ENCODE measurements at regions not wholly inside any gene's neighbourhood (a gene's known extent, or its start where the extent isn't known, plus 50 kb on each side); places are given as distances from the start of the nearest gene placed in this dataset.

DNA sequence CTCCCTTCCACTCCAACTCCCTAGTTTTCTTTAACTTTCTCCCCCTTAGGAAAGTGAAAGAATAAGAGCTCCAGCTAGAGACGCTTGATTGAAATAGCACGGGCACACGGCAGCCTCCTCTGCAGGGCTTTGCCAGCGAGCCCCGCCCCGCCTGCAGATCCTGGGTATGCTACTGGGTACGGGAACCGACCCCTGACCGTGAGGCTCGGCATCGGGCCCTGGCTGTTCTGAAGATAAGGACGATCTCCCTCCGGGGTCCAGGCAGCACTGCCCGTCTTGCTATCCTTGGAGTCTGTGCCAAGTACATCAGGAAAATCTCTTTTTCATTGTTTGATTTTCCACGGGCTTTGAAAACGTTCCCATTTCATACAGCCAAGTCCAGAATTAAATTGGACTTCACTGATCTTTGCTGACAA lies 284.5 kb downstream of the MTX2 start:
- TF ChIP-seq ZNF8 (CRISPR knock-in tag; IDR thresholded peaks at IDR 0.05) (no peak), BACH2 (CRISPR knock-in tag; IDR thresholded peaks at IDR 0.05; ENCODE audit: borderline replicate concordance) (no peak), ISL1 (CRISPR knock-in tag; IDR thresholded peaks at IDR 0.05) (no peak), TCF4 (CRISPR knock-in tag; IDR thresholded peaks at IDR 0.05; ENCODE audit: borderline replicate concordance) (peak; percentile 33; the same call in 1 of the 2 replicates), SNAI2 (CRISPR knock-in tag; IDR thresholded peaks at IDR 0.05) (no peak)
- TF ChIP-seq, protein P1, sequence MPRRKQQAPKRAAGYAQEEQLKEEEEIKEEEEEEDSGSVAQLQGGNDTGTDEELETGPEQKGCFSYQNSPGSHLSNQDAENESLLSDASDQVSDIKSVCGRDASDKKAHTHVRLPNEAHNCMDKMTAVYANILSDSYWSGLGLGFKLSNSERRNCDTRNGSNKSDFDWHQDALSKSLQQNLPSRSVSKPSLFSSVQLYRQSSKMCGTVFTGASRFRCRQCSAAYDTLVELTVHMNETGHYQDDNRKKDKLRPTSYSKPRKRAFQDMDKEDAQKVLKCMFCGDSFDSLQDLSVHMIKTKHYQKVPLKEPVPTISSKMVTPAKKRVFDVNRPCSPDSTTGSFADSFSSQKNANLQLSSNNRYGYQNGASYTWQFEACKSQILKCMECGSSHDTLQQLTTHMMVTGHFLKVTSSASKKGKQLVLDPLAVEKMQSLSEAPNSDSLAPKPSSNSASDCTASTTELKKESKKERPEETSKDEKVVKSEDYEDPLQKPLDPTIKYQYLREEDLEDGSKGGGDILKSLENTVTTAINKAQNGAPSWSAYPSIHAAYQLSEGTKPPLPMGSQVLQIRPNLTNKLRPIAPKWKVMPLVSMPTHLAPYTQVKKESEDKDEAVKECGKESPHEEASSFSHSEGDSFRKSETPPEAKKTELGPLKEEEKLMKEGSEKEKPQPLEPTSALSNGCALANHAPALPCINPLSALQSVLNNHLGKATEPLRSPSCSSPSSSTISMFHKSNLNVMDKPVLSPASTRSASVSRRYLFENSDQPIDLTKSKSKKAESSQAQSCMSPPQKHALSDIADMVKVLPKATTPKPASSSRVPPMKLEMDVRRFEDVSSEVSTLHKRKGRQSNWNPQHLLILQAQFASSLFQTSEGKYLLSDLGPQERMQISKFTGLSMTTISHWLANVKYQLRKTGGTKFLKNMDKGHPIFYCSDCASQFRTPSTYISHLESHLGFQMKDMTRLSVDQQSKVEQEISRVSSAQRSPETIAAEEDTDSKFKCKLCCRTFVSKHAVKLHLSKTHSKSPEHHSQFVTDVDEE (CRISPR knock-in tag; IDR thresholded peaks at IDR 0.05): 0 out of 2 replicates have a peak, but pooled peaks have one; percentile 46
- peak; percentile 94 for ATAC-seq

DNA sequence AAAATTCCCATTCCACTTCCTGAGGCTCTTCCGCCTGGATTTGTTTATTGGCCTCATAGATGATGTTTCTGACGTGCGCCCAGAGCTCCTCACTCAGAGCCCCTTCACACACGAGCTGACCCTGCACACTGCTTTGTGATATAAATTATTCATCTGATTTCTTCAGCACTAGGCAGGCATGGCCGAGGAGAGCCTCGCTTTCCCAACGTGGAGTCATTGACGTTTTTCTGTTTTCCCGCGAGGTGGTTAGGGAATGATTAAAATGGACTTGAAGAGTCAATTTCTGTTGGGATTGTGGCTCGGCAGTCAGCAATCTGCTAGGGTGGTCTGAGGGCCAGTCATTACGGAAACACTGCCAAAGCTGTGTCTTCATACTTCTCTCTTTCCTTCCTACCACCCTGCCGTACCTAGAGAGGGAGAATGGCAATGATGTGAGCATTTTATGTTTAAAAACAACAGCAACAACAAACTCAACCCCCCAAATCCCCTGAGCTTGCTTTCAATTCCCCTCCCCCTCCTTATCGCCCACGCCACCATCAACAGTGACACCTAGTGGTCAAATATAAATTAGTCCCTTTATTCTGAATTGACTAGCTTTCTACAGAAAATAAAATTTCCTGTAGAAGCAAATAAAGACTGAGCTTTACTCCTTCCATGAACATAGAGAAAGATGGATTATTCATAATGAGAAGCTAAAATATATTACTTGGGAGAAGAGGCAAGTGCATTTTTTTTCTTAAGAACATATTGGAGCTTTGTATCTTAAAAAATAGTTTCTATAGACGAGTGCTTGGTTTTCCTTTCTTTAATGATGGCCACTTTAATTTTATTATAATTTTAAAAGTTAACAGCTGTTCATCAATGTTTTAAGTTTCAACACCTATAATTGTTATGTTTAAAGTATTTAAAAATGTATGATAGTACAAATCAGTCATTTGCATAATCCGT lies 285.1 kb downstream of the MTX2 start:
- ATAC-seq: peak; percentile 68
- TF ChIP-seq SNAI2 (CRISPR knock-in tag; IDR thresholded peaks at IDR 0.05): peak; percentile 79; the same call in 1 of the 2 replicates
- no peak for TF ChIP-seq ESRRG (CRISPR knock-in tag; IDR thresholded peaks at IDR 0.05)

DNA sequence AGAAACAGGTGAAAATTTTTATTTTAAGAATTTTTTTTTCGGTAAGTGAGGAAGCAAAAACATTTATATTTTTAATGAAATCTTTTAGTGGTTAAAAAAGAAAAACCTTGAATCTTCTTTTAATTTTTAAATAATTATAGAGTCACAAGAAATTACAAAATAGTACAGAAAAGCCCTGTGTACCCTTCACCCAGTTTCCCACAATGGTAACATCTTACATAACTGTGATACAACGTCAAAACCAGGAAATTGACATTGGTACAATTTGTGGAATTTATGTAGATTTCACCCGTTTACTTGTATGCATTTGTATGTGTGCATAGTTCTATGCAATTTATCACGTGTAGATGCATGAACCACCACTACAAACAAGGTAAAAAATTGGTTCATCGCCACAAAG lies 285.9 kb downstream of the MTX2 start:
- TF ChIP-seq PPARA (CRISPR knock-in tag; IDR thresholded peaks at IDR 0.05; ENCODE audit: borderline replicate concordance) (no peak), ARNTL (CRISPR knock-in tag; IDR thresholded peaks at IDR 0.05; ENCODE audit: borderline replicate concordance, low read depth) (no peak), ZNF8 (CRISPR knock-in tag; IDR thresholded peaks at IDR 0.05) (no peak), ZNF70 (CRISPR knock-in tag; IDR thresholded peaks at IDR 0.05) (no peak), ISL1 (CRISPR knock-in tag; IDR thresholded peaks at IDR 0.05) (no peak)
- no peak for ATAC-seq

DNA sequence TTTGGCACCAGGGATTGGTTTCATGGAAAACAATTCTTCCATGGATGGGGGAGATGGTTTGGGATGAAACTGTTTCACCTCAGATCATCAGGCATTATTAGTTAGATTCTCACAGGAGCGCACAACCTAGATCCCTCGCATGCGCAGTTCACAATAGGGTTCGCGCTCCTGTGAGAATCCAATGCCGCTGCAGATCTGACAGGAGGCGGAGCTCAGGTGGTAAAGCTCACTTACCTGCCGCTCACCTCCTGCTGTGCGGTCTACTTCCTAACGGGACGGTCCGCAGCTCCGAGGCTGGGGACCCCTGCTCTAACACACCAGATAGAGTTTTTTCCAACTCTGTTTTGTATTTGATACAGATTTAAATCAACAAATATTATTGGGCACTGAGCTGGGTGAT lies 286.5 kb downstream of the MTX2 start:
- TF ChIP-seq ZNF8 (CRISPR knock-in tag; IDR thresholded peaks at IDR 0.05): no peak
- TF ChIP-seq, protein P2, sequence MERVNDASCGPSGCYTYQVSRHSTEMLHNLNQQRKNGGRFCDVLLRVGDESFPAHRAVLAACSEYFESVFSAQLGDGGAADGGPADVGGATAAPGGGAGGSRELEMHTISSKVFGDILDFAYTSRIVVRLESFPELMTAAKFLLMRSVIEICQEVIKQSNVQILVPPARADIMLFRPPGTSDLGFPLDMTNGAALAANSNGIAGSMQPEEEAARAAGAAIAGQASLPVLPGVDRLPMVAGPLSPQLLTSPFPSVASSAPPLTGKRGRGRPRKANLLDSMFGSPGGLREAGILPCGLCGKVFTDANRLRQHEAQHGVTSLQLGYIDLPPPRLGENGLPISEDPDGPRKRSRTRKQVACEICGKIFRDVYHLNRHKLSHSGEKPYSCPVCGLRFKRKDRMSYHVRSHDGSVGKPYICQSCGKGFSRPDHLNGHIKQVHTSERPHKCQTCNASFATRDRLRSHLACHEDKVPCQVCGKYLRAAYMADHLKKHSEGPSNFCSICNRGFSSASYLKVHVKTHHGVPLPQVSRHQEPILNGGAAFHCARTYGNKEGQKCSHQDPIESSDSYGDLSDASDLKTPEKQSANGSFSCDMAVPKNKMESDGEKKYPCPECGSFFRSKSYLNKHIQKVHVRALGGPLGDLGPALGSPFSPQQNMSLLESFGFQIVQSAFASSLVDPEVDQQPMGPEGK (CRISPR knock-in tag; IDR thresholded peaks at IDR 0.05; ENCODE audit: borderline replicate concordance): no peak
- TF ChIP-seq, protein P3, sequence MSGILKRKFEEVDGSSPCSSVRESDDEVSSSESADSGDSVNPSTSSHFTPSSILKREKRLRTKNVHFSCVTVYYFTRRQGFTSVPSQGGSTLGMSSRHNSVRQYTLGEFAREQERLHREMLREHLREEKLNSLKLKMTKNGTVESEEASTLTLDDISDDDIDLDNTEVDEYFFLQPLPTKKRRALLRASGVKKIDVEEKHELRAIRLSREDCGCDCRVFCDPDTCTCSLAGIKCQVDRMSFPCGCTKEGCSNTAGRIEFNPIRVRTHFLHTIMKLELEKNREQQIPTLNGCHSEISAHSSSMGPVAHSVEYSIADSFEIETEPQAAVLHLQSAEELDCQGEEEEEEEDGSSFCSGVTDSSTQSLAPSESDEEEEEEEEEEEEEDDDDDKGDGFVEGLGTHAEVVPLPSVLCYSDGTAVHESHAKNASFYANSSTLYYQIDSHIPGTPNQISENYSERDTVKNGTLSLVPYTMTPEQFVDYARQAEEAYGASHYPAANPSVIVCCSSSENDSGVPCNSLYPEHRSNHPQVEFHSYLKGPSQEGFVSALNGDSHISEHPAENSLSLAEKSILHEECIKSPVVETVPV (CRISPR knock-in tag; IDR thresholded peaks at IDR 0.05): no peak
- TF ChIP-seq, protein P4, sequence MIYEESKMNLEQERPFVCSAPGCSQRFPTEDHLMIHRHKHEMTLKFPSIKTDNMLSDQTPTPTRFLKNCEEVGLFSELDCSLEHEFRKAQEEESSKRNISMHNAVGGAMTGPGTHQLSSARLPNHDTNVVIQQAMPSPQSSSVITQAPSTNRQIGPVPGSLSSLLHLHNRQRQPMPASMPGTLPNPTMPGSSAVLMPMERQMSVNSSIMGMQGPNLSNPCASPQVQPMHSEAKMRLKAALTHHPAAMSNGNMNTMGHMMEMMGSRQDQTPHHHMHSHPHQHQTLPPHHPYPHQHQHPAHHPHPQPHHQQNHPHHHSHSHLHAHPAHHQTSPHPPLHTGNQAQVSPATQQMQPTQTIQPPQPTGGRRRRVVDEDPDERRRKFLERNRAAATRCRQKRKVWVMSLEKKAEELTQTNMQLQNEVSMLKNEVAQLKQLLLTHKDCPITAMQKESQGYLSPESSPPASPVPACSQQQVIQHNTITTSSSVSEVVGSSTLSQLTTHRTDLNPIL (CRISPR knock-in tag; IDR thresholded peaks at IDR 0.05; ENCODE audit: low read depth): no peak
- no peak for TF ChIP-seq ESRRG (CRISPR knock-in tag; IDR thresholded peaks at IDR 0.05)

DNA sequence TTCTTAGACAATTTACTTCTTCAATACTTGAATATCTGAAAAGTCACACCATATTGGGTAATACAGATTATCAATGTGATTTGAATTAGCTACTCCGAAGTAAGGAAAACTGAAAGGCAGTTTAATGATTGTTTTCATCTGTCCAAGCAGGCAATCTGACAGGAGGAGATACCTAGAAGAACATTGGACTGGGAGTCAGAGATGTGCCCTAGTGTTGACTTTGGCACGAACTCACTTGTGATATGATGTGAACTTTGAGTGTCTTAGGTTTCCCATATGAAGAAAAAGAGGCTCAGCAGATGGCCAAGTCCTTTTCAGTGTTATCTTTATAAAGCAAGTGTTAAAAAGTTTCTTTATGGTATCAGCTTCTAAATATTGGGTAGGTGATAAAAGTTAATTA lies 287.1 kb downstream of the MTX2 start:
- no peak for ATAC-seq
- TF ChIP-seq ZNF70 (CRISPR knock-in tag; IDR thresholded peaks at IDR 0.05) (no peak), ESRRG (CRISPR knock-in tag; IDR thresholded peaks at IDR 0.05) (no peak), ARNTL (CRISPR knock-in tag; IDR thresholded peaks at IDR 0.05; ENCODE audit: borderline replicate concordance, low read depth) (no peak), RARB (CRISPR knock-in tag; IDR thresholded peaks at IDR 0.05) (no peak), ISL1 (CRISPR knock-in tag; IDR thresholded peaks at IDR 0.05) (no peak), ZNF8 (CRISPR knock-in tag; IDR thresholded peaks at IDR 0.05) (no peak), ZNF565 (CRISPR knock-in tag; conservative IDR thresholded peaks at IDR 0.05; ENCODE audit: low read depth) (no peak), TOX (CRISPR knock-in tag; IDR thresholded peaks at IDR 0.05; ENCODE audit: borderline replicate concordance) (no peak), ZC3H10 (CRISPR knock-in tag; IDR thresholded peaks at IDR 0.05) (no peak), PPARA (CRISPR knock-in tag; IDR thresholded peaks at IDR 0.05; ENCODE audit: borderline replicate concordance) (no peak), OSR1 (CRISPR knock-in tag; IDR thresholded peaks at IDR 0.05) (no peak)
- TF ChIP-seq, protein P4 (CRISPR knock-in tag; IDR thresholded peaks at IDR 0.05; ENCODE audit: low read depth): no peak
- TF ChIP-seq, protein P3 (CRISPR knock-in tag; IDR thresholded peaks at IDR 0.05): no peak
- TF ChIP-seq, protein P5, sequence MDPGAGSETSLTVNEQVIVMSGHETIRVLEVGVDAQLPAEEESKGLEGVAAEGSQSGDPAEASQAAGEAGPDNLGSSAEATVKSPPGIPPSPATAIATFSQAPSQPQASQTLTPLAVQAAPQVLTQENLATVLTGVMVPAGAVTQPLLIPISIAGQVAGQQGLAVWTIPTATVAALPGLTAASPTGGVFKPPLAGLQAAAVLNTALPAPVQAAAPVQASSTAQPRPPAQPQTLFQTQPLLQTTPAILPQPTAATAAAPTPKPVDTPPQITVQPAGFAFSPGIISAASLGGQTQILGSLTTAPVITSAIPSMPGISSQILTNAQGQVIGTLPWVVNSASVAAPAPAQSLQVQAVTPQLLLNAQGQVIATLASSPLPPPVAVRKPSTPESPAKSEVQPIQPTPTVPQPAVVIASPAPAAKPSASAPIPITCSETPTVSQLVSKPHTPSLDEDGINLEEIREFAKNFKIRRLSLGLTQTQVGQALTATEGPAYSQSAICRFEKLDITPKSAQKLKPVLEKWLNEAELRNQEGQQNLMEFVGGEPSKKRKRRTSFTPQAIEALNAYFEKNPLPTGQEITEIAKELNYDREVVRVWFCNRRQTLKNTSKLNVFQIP (CRISPR knock-in tag; IDR thresholded peaks at IDR 0.05; ENCODE audit: borderline replicate concordance, low read depth): no peak

More for the DNA sequence above, 286.5 kb downstream of the MTX2 start:
- ATAC-seq: no peak
